ENCODE measurements at regions not wholly inside any gene's neighbourhood (a gene's known extent, or its start where the extent isn't known, plus 50 kb on each side); places are given as distances from the start of the nearest gene placed in this dataset.

GRCh38 chr16:61150351-61150750 is 885.9 kb downstream of the CDH8 start:
- TF ChIP-seq CTCF (conservative IDR thresholded peaks at IDR 0.05) = no peak
- no peak overlapping the region for H3K27ac ChIP-seq

GRCh38 chr16:61149709-61150108 is 886.5 kb downstream of the CDH8 start:
- no peak for TF ChIP-seq CTCF (conservative IDR thresholded peaks at IDR 0.05)
- H3K27ac ChIP-seq = no peak overlapping the region

GRCh38 chr16:61148930-61149329 is 887.3 kb downstream of the CDH8 start:
- no peak for TF ChIP-seq CTCF (conservative IDR thresholded peaks at IDR 0.05)
- no peak overlapping the region for H3K27ac ChIP-seq

- no peak for TF ChIP-seq CTCF (conservative IDR thresholded peaks at IDR 0.05)
- H3K27ac ChIP-seq = no peak overlapping the region
Measured at GRCh38 chr16:61146429-61146828, 889.8 kb downstream of the CDH8 start.

GRCh38 chr16:61131447-61131846 is 904.8 kb downstream of the CDH8 start:
- no peak for TF ChIP-seq CTCF (conservative IDR thresholded peaks at IDR 0.05)
- H3K27ac ChIP-seq = no peak overlapping the region

GRCh38 chr16:61128545-61129323 is 907.5 kb downstream of the CDH8 start:
- no peak for TF ChIP-seq CTCF (conservative IDR thresholded peaks at IDR 0.05)
- H3K27ac ChIP-seq = no peak overlapping the region

GRCh38 chr16:61105544-61105943 is 930.7 kb downstream of the CDH8 start:
- TF ChIP-seq CTCF (conservative IDR thresholded peaks at IDR 0.05) = no peak
- H3K27ac ChIP-seq = no peak overlapping the region
